ENCODE measurements at regions not wholly inside any gene's neighbourhood (a gene's known extent, or its start where the extent isn't known, plus 50 kb on each side); places are given as distances from the start of the nearest gene placed in this dataset.

DNA sequence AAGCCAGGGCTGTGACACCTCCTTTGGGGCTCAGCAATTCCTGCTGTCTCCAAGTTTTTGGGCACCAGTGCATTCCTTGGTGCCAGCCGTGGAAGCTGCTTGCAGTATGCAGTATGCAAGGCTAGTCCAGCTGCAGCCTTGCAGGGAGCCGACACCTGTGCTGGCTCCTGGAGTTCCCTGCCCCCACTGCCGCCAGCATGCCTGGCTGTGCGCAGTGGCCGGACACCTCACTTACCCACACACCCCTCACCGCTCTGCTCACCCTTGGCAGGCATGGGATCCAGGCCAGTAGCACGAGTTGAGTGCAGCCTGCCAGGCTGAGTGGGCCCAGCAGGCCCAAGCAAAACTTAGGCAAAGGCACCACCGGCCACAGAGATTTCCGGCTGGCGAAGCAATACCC, 77.4 kb downstream of the SAMD9 start:
- DNase-seq = peak; percentile 22
- intact Hi-C loops (cut with micrococcal nuclease) = no loop called here
- Histone ChIP-seq H3K27ac (replicated peaks) (no peak overlapping the region), H3K9me3 (replicated peaks) (no peaks in the 10 kb centered on the region), H3K4me1 (peaks cover 5% of the 10 kb centered on the region), H3K4me3 (no peak overlapping the region), H3K36me3 (no peaks in the 10 kb centered on the region), H3K27me3 (ENCODE audit: low read depth) (no peaks in the 10 kb centered on the region)
- TF ChIP-seq, protein P1, sequence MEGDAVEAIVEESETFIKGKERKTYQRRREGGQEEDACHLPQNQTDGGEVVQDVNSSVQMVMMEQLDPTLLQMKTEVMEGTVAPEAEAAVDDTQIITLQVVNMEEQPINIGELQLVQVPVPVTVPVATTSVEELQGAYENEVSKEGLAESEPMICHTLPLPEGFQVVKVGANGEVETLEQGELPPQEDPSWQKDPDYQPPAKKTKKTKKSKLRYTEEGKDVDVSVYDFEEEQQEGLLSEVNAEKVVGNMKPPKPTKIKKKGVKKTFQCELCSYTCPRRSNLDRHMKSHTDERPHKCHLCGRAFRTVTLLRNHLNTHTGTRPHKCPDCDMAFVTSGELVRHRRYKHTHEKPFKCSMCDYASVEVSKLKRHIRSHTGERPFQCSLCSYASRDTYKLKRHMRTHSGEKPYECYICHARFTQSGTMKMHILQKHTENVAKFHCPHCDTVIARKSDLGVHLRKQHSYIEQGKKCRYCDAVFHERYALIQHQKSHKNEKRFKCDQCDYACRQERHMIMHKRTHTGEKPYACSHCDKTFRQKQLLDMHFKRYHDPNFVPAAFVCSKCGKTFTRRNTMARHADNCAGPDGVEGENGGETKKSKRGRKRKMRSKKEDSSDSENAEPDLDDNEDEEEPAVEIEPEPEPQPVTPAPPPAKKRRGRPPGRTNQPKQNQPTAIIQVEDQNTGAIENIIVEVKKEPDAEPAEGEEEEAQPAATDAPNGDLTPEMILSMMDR (IDR thresholded peaks at IDR 0.05; ENCODE audit: borderline replicate concordance) = no peak

DNA sequence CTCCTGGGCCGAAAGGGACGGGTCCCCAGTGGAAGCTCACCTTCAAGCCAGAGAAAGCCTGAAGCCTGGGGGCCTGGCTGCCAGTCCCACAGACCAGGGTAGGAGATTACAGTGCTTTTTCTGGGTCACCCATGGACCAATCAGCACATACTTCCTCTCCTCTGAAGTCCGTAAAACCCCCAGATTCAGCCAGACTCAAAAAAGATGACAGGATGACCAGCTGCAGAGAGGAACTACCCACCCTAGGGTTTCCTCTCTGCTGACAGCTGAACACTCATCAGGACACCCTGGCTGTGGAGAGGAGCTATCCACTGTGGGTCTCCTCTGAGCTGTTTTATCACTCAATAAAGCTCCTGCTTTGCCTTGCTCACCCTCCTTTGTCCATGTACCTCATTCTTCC, 78.0 kb downstream of the SAMD9 start:
- intact Hi-C loops (cut with micrococcal nuclease) = no loop called here
- H3K4me3 ChIP-seq = no peak overlapping the region
- H3K27me3 ChIP-seq (ENCODE audit: low read depth) = no peaks in the 10 kb centered on the region
- no peaks in the 10 kb centered on the region for H3K9me3 ChIP-seq (replicated peaks)
- no peak overlapping the region for H3K27ac ChIP-seq (replicated peaks)
- H3K36me3 ChIP-seq = no peaks in the 10 kb centered on the region
- peaks cover 5% of the 10 kb centered on the region for H3K4me1 ChIP-seq
- DNase-seq = no peak
- TF ChIP-seq, protein P1 (IDR thresholded peaks at IDR 0.05; ENCODE audit: borderline replicate concordance) = no peak

DNA sequence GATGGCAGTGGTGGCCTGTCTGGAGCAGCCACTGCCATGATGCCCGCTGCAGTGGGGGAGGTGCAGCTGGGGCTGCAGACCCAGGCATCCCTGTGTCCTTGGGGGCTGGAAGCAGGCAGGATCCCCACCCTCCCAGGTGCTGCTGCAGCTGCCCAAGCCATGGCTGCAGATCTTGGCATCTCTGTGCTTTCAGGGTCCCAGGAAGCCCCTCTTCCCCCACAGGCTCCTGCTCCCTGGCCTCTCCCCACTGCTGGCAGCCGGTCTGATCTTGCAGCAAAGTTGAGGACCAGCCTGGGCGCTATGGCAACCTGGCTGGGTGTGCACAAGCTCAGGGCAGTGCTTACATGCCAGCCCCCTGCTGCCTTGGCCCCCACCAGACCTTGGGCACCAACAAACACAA, 78.5 kb downstream of the SAMD9 start:
- no peak overlapping the region for H3K27ac ChIP-seq (replicated peaks)
- peaks cover 5% of the 10 kb centered on the region for H3K4me1 ChIP-seq
- no peak overlapping the region for H3K4me3 ChIP-seq
- no peaks in the 10 kb centered on the region for H3K36me3 ChIP-seq
- intact Hi-C loops (cut with micrococcal nuclease) = no loop called here
- TF ChIP-seq, protein P1 (IDR thresholded peaks at IDR 0.05; ENCODE audit: borderline replicate concordance) = no peak
- no peaks in the 10 kb centered on the region for H3K9me3 ChIP-seq (replicated peaks)
- no peaks in the 10 kb centered on the region for H3K27me3 ChIP-seq (ENCODE audit: low read depth)
- DNase-seq = no peak

DNA sequence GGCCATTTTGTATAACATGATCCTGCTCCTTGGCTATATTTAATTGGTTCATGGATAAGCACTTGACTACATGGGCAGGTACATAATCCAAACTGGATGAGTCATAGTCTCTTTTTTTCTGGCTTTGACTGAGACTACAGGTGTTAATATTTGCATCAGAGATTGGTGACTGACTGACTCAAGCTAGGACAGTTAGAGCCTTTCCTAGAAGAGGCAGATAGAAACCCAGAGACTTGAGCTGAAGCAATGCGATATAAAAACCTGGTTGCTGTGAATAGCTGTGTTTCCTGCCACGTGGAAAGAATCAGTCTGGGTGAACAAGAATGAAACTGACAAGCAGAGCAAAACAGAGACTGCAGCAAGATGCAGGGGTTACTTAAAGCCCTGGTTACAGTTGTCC, 81.0 kb downstream of the SAMD9 start:
- TF ChIP-seq, protein P1 (IDR thresholded peaks at IDR 0.05; ENCODE audit: borderline replicate concordance) = no peak
- DNase-seq = no peak
- intact Hi-C loops (cut with micrococcal nuclease) = no loop called here
- peaks cover 8% of the 10 kb centered on the region for H3K9me3 ChIP-seq (replicated peaks)
- no peak overlapping the region for H3K27ac ChIP-seq (replicated peaks)
- H3K27me3 ChIP-seq (ENCODE audit: low read depth) = no peaks in the 10 kb centered on the region
- H3K36me3 ChIP-seq = no peaks in the 10 kb centered on the region
- no peak overlapping the region for H3K4me3 ChIP-seq
- no peaks in the 10 kb centered on the region for H3K4me1 ChIP-seq

DNA sequence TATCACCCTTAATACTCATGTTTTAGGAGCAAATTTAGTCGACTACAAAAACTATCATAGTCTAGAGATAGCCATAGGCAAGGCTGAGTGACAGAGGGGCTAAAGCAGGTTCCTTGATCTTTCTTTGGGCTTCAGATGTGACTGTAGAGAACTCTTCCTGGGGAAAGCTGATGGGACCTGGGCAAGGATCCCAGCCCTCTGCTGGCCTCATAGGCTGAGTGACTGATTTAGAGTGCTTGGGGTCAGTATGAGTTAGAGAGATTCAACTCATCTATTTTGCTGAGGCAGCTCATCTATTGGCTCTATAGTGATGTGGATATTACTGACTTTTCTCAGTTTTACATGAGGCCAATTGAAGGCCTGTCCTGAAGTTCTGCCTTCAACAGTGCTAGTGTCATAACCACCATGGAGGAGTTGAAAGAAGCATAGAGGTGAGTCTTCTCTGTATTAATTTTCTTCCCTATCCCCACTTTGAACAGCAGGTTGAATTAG, 81.6 kb downstream of the SAMD9 start:
- no peaks in the 10 kb centered on the region for H3K36me3 ChIP-seq
- intact Hi-C loops (cut with micrococcal nuclease) = no loop called here

More for the DNA sequence above, 81.6 kb downstream of the SAMD9 start:
- H3K4me3 ChIP-seq = no peak overlapping the region
- H3K27me3 ChIP-seq (ENCODE audit: low read depth) = no peaks in the 10 kb centered on the region
- DNase-seq = no peak
- TF ChIP-seq, protein P1 (IDR thresholded peaks at IDR 0.05; ENCODE audit: borderline replicate concordance) = no peak
- H3K27ac ChIP-seq (replicated peaks) = no peak overlapping the region
- peaks cover 13% of the 10 kb centered on the region for H3K9me3 ChIP-seq (replicated peaks)
- H3K4me1 ChIP-seq = no peaks in the 10 kb centered on the region

Measured in left ventricle myocardium inferior (tissue), 1 donor.